IMR-90 (cell line): ENCODE measurements at regions not wholly inside any gene's neighbourhood (a gene's known extent, or its start where the extent isn't known, plus 50 kb on each side); places are given as distances from the start of the nearest gene placed in this dataset.

Source experiments
- ATAC-seq: fragments of 200-7000 bp; cut with Tn5 transposase; 2 replicates; pipeline ENCODE4 v1.9.1; 2020; ENCODE audit warnings: low read depth, mild to moderate bottlenecking, moderate library complexity
- BruUV-seq: library from RNA; stranded (reverse); fragments of 400-500 nt; replicated peaks from 2 replicates; lab custom pipeline; 2021; lab: Mats Ljungman, UMichigan
- CTCF ChIA-PET: fragments of 300-600 bp; formaldehyde crosslinking; extraction: SDS; loops from one replicate; lab custom pipeline; 2021; ENCODE audit warnings: antibody characterized with exemption; lab: Yijun Ruan, JAX
- POLR2A ChIA-PET: fragments of 300-600 bp; sonication (Branson Sonifier 250); formaldehyde crosslinking; loops from one replicate; lab custom pipeline; 2022; ENCODE audit warnings: antibody characterized with exemption; ENCODE audit not compliant: unreplicated experiment; lab: Charles Lee
- DNase-seq: peaks from one replicate; pipeline ENCODE4 v3.0.0; 2013
- H2AFZ ChIP-seq: replicated peaks from 2 replicates; pipeline ENCODE3; 2013; ENCODE audit warnings: low read length, mild to moderate bottlenecking; ENCODE audit not compliant: poor library complexity
- H2AK5ac ChIP-seq: 2 replicates; pipeline ENCODE4 v1.6.1; 2013; ENCODE audit warnings: low read depth, low read length, inconsistent platforms
- H2AK9ac ChIP-seq: replicated peaks from 2 replicates; pipeline ENCODE3; 2013; ENCODE audit warnings: mild to moderate bottlenecking, low read depth, low read length, moderate library complexity; ENCODE audit not compliant: poor library complexity
- H2BK120ac ChIP-seq: 2 replicates; pipeline ENCODE4 v1.6.1; 2013; ENCODE audit warnings: low read depth, low read length, inconsistent platforms
- H2BK15ac ChIP-seq: 3 replicates; pipeline ENCODE4 v1.6.1; 2013; ENCODE audit warnings: low read depth, low read length, inconsistent platforms
- H2BK20ac ChIP-seq: 2 replicates; pipeline ENCODE4 v1.6.1; 2013; ENCODE audit warnings: low read depth, mild to moderate bottlenecking, inconsistent platforms, low read length, moderate library complexity
- H2BK5ac ChIP-seq: 2 replicates; pipeline ENCODE4 v1.6.1; 2013; ENCODE audit warnings: mild to moderate bottlenecking, low read depth, low read length, inconsistent platforms; ENCODE audit not compliant: poor library complexity, severe bottlenecking
- H3K14ac ChIP-seq: replicated peaks from 2 replicates; pipeline ENCODE4 v1.6.1; 2013; ENCODE audit warnings: low read depth, low read length, inconsistent platforms
- H3K18ac ChIP-seq: 2 replicates; pipeline ENCODE4 v1.6.1; 2013; ENCODE audit warnings: low read depth, low read length, control low read depth
- H3K23ac ChIP-seq: 2 replicates; pipeline ENCODE4 v1.6.1; 2013; ENCODE audit warnings: low read depth, low read length, inconsistent platforms
- H3K27ac ChIP-seq: 2 replicates; pipeline ENCODE4 v1.5.1; 2013; ENCODE audit warnings: mild to moderate bottlenecking, control low read depth, low read length; ENCODE audit not compliant: insufficient read depth
- H3K27me3 ChIP-seq: 2 replicates; pipeline ENCODE4 v1.6.1; 2013; ENCODE audit warnings: low read length; ENCODE audit not compliant: control insufficient read depth, insufficient read depth
- H3K36me3 ChIP-seq: 2 replicates; pipeline ENCODE4 v1.6.1; 2013; ENCODE audit warnings: low read length, mixed read lengths; ENCODE audit not compliant: control insufficient read depth, insufficient read depth
- H3K4ac ChIP-seq: 2 replicates; pipeline ENCODE4 v1.6.1; 2013; ENCODE audit warnings: low read depth, low read length, inconsistent platforms
- H3K4me1 ChIP-seq: 2 replicates; pipeline ENCODE4 v1.6.1; 2013; ENCODE audit warnings: low read length, mixed read lengths; ENCODE audit not compliant: control insufficient read depth, insufficient read depth
- H3K4me2 ChIP-seq: 2 replicates; pipeline ENCODE4 v1.6.1; 2013; ENCODE audit warnings: low read depth, mild to moderate bottlenecking, control low read depth, low read length, moderate library complexity
- H3K4me3 ChIP-seq: 2 replicates; pipeline ENCODE4 v1.5.1; 2013; ENCODE audit warnings: low read depth, mild to moderate bottlenecking, control low read depth, low read length, moderate library complexity; ENCODE audit not compliant: insufficient read depth
- H3K56ac ChIP-seq: 2 replicates; pipeline ENCODE4 v1.6.1; 2013; ENCODE audit warnings: low read length, inconsistent platforms; ENCODE audit not compliant: insufficient read depth; ENCODE audit errors: extremely low read depth
- H3K79me1 ChIP-seq, 2 experiments: 2 replicates each; pipeline ENCODE4 v1.6.1; 2013; ENCODE audit warnings: low read length in 2 of 2, inconsistent platforms in 1 of 2, low read depth in 1 of 2
- H3K9ac ChIP-seq: 2 replicates; pipeline ENCODE4 v1.6.1; 2013; ENCODE audit warnings: low read depth, low read length, control low read depth
- H3K9me1 ChIP-seq: 2 replicates; pipeline ENCODE4 v1.6.1; 2013; ENCODE audit warnings: low read length, inconsistent platforms; ENCODE audit not compliant: insufficient read depth
- H3K9me3 ChIP-seq: 2 replicates; pipeline ENCODE4 v1.6.1; 2013; ENCODE audit warnings: low read length; ENCODE audit not compliant: control insufficient read depth, insufficient read depth
- H4K20me1 ChIP-seq: 2 replicates; pipeline ENCODE4 v1.6.1; 2013; ENCODE audit warnings: low read length, inconsistent platforms; ENCODE audit not compliant: insufficient read depth
- H4K5ac ChIP-seq: 2 replicates; pipeline ENCODE4 v1.6.1; 2013; ENCODE audit warnings: mild to moderate bottlenecking, low read depth, low read length, control low read depth
- H4K8ac ChIP-seq, 2 experiments: 2 replicates each; pipeline ENCODE4 v1.6.1; 2013; ENCODE audit warnings: low read depth in 2 of 2, low read length in 2 of 2, control low read depth in 1 of 2, inconsistent platforms in 1 of 2
- H4K91ac ChIP-seq: 2 replicates; pipeline ENCODE4 v1.6.1; 2013; ENCODE audit warnings: low read depth, low read length, inconsistent platforms; ENCODE audit not compliant: insufficient read depth
- BHLHE40 ChIP-seq: fragments of 150-350 bp; IDR thresholded peaks from 2 replicates; pipeline ENCODE4 v1.6.1; 2016; ENCODE audit warnings: mild to moderate bottlenecking, low read depth, low read length
- CEBPB ChIP-seq: IDR thresholded peaks from 2 replicates; pipeline ENCODE4 v1.6.1; 2012; ENCODE audit warnings: low read depth, low read length, improper control_type of control experiment
- CHD1 ChIP-seq: IDR thresholded peaks from 2 replicates; pipeline ENCODE4 v1.6.1; 2012; ENCODE audit warnings: low read depth, low read length, improper control_type of control experiment
- FOS ChIP-seq: fragments of 150-350 bp; IDR thresholded peaks from 2 replicates; pipeline ENCODE4 v1.6.1; 2016; ENCODE audit warnings: low read depth, low read length
- MAFK ChIP-seq: IDR thresholded peaks from 2 replicates; pipeline ENCODE4 v1.6.1; 2012; ENCODE audit warnings: low read depth, low read length, improper control_type of control experiment
- MAZ ChIP-seq: IDR thresholded peaks from 2 replicates; pipeline ENCODE4 v1.6.1; 2012; ENCODE audit warnings: low read depth, mild to moderate bottlenecking, low read length, improper control_type of control experiment, moderate library complexity, borderline replicate concordance
- MXI1 ChIP-seq: IDR thresholded peaks from 2 replicates; pipeline ENCODE4 v1.6.1; 2012; ENCODE audit warnings: low read depth, mild to moderate bottlenecking, low read length, moderate library complexity, borderline replicate concordance
- NFE2L2 ChIP-seq: fragments of 150-350 bp; IDR thresholded peaks from 2 replicates; pipeline ENCODE4 v1.6.1; 2016; ENCODE audit warnings: low read depth, mild to moderate bottlenecking, low read length
- POLR2A ChIP-seq: IDR thresholded peaks from 2 replicates; pipeline ENCODE4 v1.6.1; 2012; ENCODE audit warnings: mild to moderate bottlenecking, low read depth, low read length
- RAD21 ChIP-seq: IDR thresholded peaks from 2 replicates; pipeline ENCODE4 v1.6.1; 2012; ENCODE audit warnings: low read length, improper control_type of control experiment
- RCOR1 ChIP-seq: IDR thresholded peaks from 2 replicates; pipeline ENCODE4 v1.6.1; 2012; ENCODE audit warnings: mild to moderate bottlenecking, low read length, improper control_type of control experiment; ENCODE audit not compliant: insufficient replicate concordance
- RFX5 ChIP-seq: IDR thresholded peaks from 2 replicates; pipeline ENCODE4 v1.8.0; 2012; ENCODE audit warnings: low read depth, mild to moderate bottlenecking, low read length, moderate library complexity
- SMC3 ChIP-seq: fragments of 150-350 bp; IDR thresholded peaks from 2 replicates; pipeline ENCODE4 v1.6.1; 2016; ENCODE audit warnings: low read depth, mild to moderate bottlenecking, antibody characterized with exemption, low read length, moderate library complexity
- WGBS, 2 experiments: methylation state at CpG; one replicate each; pipeline versions ENCODE4 v1.1.5 to v1.1.7; 2013; ENCODE audit warnings: missing lambda C conversion rate in 2 of 2; ENCODE audit not compliant: insufficient read length in 1 of 2; ENCODE audit errors: extremely low coverage in 2 of 2; 5-methylcytosine and 5-hydroxymethylcytosine counted together
- dilution Hi-C: fragments of 300-500 bp; cut with HindIII; formaldehyde crosslinking; loops from one replicate; pipeline ENCODE4 v1.14.3; 2018; ENCODE audit warnings: low sequenced_read_pairs; ENCODE audit not compliant: unreplicated experiment
- in situ Hi-C: fragments of 300-500 bp; cut with MboI; formaldehyde crosslinking; loops from 3 replicates; pipeline ENCODE4 v1.14.3; 2019; ENCODE audit warnings: low sequenced_read_pairs, inconsistent platforms, mixed read lengths
- intact Hi-C: fragments of 100-400 bp; cut with micrococcal nuclease; formaldehyde crosslinking; loops from 2 replicates; pipeline ENCODE4 v1.10.0; 2022
- TF ChIP-seq, protein P1 (sequence below): conservative IDR thresholded peaks from 2 replicates; pipeline ENCODE4 v1.5.1; 2012; ENCODE audit warnings: mild to moderate bottlenecking, low read depth, low read length, improper control_type of control experiment
- TF ChIP-seq, protein P2 (sequence below): fragments of 150-350 bp; IDR thresholded peaks from 2 replicates; pipeline ENCODE4 v1.6.1; 2017; ENCODE audit warnings: mild to moderate bottlenecking, antibody characterized with exemption, low read length, low read depth
- TF ChIP-seq, protein P3 (sequence below): fragments of 150-350 bp; IDR thresholded peaks from 2 replicates; pipeline ENCODE4 v1.6.1; 2016; ENCODE audit warnings: low read depth, mild to moderate bottlenecking, low read length, moderate library complexity, borderline replicate concordance

DNA sequence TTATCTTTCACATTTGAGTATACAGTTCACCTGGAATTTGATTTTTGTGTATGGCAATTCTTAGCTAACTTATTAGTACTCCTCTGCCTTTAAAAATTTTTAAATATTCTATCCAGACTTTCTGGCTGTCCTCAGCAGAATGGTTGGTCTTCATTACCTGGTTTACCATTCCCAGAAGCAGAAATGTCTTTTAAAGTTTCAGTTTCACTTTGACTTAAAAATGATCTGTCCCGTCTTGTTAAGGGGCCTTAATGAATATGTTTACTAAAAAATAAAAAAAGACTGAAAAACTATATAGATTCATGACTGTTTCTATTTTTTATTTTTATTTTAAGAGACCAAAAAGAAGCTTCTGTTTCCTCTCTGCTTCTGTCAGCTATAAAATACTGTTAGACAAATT is 70.5 kb upstream of the TNRC6B start:
- H2BK120ac ChIP-seq: no peak overlapping the region
- H3K9me1 ChIP-seq: peaks cover 3% of the 10 kb centered on the region; the same call in 1 of the 2 replicates
- H3K18ac ChIP-seq: no peak overlapping the region
- H3K4me3 ChIP-seq: no peak overlapping the region
- no peaks in the 10 kb centered on the region; the same call in 1 of the 2 replicates for H3K27me3 ChIP-seq
- no peak overlapping the region for H2BK20ac ChIP-seq
- peaks cover 3 to 4% of the 10 kb centered on the region in 2 experiments; a peak in 3 of 4 replicates for H3K79me1 ChIP-seq
- intact Hi-C loops (no loop called here), in situ Hi-C loops (no loop called here), dilution Hi-C loops (no loop called here)
- POLR2A ChIA-PET: interaction anchor here (0.6 kb wide), 2 partner anchors 37 to 584 kb away, joined by 3 to 5 read pairs; no protein-coding TSS in a partner anchor
- H4K5ac ChIP-seq: no peak overlapping the region
- BruUV-seq: no TSS peak
- H4K91ac ChIP-seq: no peak overlapping the region
- ATAC-seq: no peak
- H3K14ac ChIP-seq: no peak overlapping the region
- TF ChIP-seq MXI1 (no peak), RAD21 (no peak), MAZ (no peak), RFX5 (no peak), NFE2L2 (no peak), RCOR1 (no peak), SMC3 (no peak), CHD1 (no peak), POLR2A (no peak), BHLHE40 (no peak), CEBPB (no peak), FOS (no peak), MAFK (no peak)
- TF ChIP-seq, protein P1, sequence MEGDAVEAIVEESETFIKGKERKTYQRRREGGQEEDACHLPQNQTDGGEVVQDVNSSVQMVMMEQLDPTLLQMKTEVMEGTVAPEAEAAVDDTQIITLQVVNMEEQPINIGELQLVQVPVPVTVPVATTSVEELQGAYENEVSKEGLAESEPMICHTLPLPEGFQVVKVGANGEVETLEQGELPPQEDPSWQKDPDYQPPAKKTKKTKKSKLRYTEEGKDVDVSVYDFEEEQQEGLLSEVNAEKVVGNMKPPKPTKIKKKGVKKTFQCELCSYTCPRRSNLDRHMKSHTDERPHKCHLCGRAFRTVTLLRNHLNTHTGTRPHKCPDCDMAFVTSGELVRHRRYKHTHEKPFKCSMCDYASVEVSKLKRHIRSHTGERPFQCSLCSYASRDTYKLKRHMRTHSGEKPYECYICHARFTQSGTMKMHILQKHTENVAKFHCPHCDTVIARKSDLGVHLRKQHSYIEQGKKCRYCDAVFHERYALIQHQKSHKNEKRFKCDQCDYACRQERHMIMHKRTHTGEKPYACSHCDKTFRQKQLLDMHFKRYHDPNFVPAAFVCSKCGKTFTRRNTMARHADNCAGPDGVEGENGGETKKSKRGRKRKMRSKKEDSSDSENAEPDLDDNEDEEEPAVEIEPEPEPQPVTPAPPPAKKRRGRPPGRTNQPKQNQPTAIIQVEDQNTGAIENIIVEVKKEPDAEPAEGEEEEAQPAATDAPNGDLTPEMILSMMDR: no peak
- TF ChIP-seq, protein P2, sequence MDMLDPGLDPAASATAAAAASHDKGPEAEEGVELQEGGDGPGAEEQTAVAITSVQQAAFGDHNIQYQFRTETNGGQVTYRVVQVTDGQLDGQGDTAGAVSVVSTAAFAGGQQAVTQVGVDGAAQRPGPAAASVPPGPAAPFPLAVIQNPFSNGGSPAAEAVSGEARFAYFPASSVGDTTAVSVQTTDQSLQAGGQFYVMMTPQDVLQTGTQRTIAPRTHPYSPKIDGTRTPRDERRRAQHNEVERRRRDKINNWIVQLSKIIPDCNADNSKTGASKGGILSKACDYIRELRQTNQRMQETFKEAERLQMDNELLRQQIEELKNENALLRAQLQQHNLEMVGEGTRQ: no peak
- TF ChIP-seq, protein P3, sequence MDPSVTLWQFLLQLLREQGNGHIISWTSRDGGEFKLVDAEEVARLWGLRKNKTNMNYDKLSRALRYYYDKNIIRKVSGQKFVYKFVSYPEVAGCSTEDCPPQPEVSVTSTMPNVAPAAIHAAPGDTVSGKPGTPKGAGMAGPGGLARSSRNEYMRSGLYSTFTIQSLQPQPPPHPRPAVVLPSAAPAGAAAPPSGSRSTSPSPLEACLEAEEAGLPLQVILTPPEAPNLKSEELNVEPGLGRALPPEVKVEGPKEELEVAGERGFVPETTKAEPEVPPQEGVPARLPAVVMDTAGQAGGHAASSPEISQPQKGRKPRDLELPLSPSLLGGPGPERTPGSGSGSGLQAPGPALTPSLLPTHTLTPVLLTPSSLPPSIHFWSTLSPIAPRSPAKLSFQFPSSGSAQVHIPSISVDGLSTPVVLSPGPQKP: no peak
- CTCF ChIA-PET: no interaction called here
- H4K20me1 ChIP-seq: peaks cover under 1% of the 10 kb centered on the region; the same call in 1 of the 2 replicates
- DNase-seq: no peak
- H3K4ac ChIP-seq: no peak overlapping the region
- no peaks in the 10 kb centered on the region for H3K36me3 ChIP-seq
- peak overlapping the region; percentile 69; the same call in 1 of the 2 replicates for H3K4me2 ChIP-seq
- H4K8ac ChIP-seq: no peak overlapping the region
- no peak overlapping the region for H2BK5ac ChIP-seq
- no peak overlapping the region for H2AK9ac ChIP-seq
- H2AFZ ChIP-seq: no peak overlapping the region
- no peak overlapping the region for H2BK15ac ChIP-seq
- H3K23ac ChIP-seq: no peak overlapping the region
- no peaks in the 10 kb centered on the region for H3K9me3 ChIP-seq
- H3K27ac ChIP-seq: no peak overlapping the region
- WGBS, 2 experiments: no CpG with 5 or more reads among the region's 1 CpG
- H3K56ac ChIP-seq: no peak overlapping the region
- H3K9ac ChIP-seq: no peak overlapping the region
- H2AK5ac ChIP-seq: no peak overlapping the region
- H3K4me1 ChIP-seq: peaks cover 8% of the 10 kb centered on the region
